ENCODE measurements at regions not wholly inside any gene's neighbourhood (a gene's known extent, or its start where the extent isn't known, plus 50 kb on each side); places are given as distances from the start of the nearest gene placed in this dataset.

GRCh38 chr16:51085271-51085670 lies 65.8 kb downstream of the SALL1 start:
- Histone ChIP-seq H3K4me3 (no peak overlapping the region), H3K4me1 (no peaks in the 10 kb centered on the region), H3K9me3 (no peaks in the 10 kb centered on the region), H3K27me3 (no peaks in the 10 kb centered on the region), H3K36me3 (no peaks in the 10 kb centered on the region), H3K27ac (no peak overlapping the region)
- no peak for TF ChIP-seq CTCF (IDR thresholded peaks at IDR 0.05)
- intact Hi-C loops (cut with DNase I): no loop called here
- no peak for DNase-seq (ENCODE audit: low spot score in 2 of 2)

- intact Hi-C loops (cut with DNase I): no loop called here
- H3K4me3 ChIP-seq: no peak overlapping the region
- no peak for DNase-seq (ENCODE audit: low spot score in 2 of 2)
- H3K4me1 ChIP-seq: no peaks in the 10 kb centered on the region
- no peaks in the 10 kb centered on the region for H3K27me3 ChIP-seq
- H3K27ac ChIP-seq: no peak overlapping the region
- no peaks in the 10 kb centered on the region for H3K36me3 ChIP-seq
- no peaks in the 10 kb centered on the region for H3K9me3 ChIP-seq
- TF ChIP-seq CTCF (IDR thresholded peaks at IDR 0.05): no peak
Observed at GRCh38 chr16:51084074-51084928, 66.8 kb downstream of the SALL1 start.

- DNase-seq (ENCODE audit: low spot score in 2 of 2): no peak
- intact Hi-C loops (cut with DNase I): no loop called here
- Histone ChIP-seq H3K9me3 (no peaks in the 10 kb centered on the region), H3K4me3 (no peak overlapping the region), H3K27ac (no peak overlapping the region), H3K27me3 (no peaks in the 10 kb centered on the region), H3K4me1 (no peaks in the 10 kb centered on the region), H3K36me3 (no peaks in the 10 kb centered on the region)
- no peak for TF ChIP-seq CTCF (IDR thresholded peaks at IDR 0.05)
Observed at GRCh38 chr16:51072591-51072990, 78.5 kb downstream of the SALL1 start.

- Histone ChIP-seq H3K27ac (no peak overlapping the region), H3K36me3 (no peaks in the 10 kb centered on the region), H3K9me3 (no peaks in the 10 kb centered on the region), H3K27me3 (no peaks in the 10 kb centered on the region), H3K4me1 (no peaks in the 10 kb centered on the region), H3K4me3 (no peak overlapping the region)
- intact Hi-C loops (cut with DNase I): no loop called here
- DNase-seq (ENCODE audit: low spot score in 2 of 2): no peak
- TF ChIP-seq CTCF (IDR thresholded peaks at IDR 0.05): no peak
Observed at GRCh38 chr16:51071326-51071725, 79.7 kb downstream of the SALL1 start.

GRCh38 chr16:51067352-51067751 lies 83.7 kb downstream of the SALL1 start:
- intact Hi-C loops (cut with DNase I): no loop called here
- no peak for TF ChIP-seq CTCF (IDR thresholded peaks at IDR 0.05)

More at GRCh38 chr16:51067352-51067751, 83.7 kb downstream of the SALL1 start:
- Histone ChIP-seq H3K9me3 (no peaks in the 10 kb centered on the region), H3K27ac (no peak overlapping the region), H3K4me1 (no peaks in the 10 kb centered on the region), H3K36me3 (no peaks in the 10 kb centered on the region), H3K27me3 (no peaks in the 10 kb centered on the region), H3K4me3 (no peak overlapping the region)
- no peak for DNase-seq (ENCODE audit: low spot score in 2 of 2)

Data from ascending aorta (tissue), 2 donors.